ENCODE measurements at regions not wholly inside any gene's neighbourhood (a gene's known extent, or its start where the extent isn't known, plus 50 kb on each side); places are given as distances from the start of the nearest gene placed in this dataset.
"Not testable (repeated sequence)": the region's sequence is repeated elsewhere in the genome, so short reads cannot be mapped to it uniquely, and the experiment has no call there.

DNA sequence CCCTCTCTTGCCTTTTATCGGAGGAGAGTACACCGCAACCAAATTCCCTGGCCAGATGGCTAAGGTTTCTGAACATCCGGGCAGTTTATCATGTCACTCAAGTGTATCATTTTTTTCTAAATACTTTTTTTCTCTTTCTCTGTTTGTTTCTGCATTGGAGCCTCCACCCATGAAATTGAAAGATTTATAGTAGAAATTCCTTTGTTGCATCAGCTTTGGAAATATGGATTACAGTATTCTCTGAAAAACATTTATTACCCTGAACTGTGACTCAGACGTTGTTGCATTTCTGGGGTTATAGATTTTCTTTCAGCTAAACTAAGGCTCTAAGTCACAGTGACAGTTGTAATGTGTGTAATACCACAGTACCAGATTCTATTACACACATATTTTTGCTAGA is 187.0 kb downstream of the SPTSSA start:
- Histone ChIP-seq H3K36me3 (no peaks in the 10 kb centered on the region), H3K4me1 (no peaks in the 10 kb centered on the region), H3K27ac (no peak overlapping the region), H3K4me3 (no peak overlapping the region), H3K9me3 (no peaks in the 10 kb centered on the region), H3K27me3 (no peaks in the 10 kb centered on the region)
- 64 to 65% methylated on average over 4 of the region's 4 CpGs for WGBS, 2 donors (ENCODE audit: low coverage in 1 of 2)
- TF ChIP-seq POLR2AphosphoS5 (IDR thresholded peaks at IDR 0.05) (no peak), EP300 (IDR thresholded peaks at IDR 0.05) (no peak), POLR2A (IDR thresholded peaks at IDR 0.05) (no peak)
- TF ChIP-seq, protein P1, sequence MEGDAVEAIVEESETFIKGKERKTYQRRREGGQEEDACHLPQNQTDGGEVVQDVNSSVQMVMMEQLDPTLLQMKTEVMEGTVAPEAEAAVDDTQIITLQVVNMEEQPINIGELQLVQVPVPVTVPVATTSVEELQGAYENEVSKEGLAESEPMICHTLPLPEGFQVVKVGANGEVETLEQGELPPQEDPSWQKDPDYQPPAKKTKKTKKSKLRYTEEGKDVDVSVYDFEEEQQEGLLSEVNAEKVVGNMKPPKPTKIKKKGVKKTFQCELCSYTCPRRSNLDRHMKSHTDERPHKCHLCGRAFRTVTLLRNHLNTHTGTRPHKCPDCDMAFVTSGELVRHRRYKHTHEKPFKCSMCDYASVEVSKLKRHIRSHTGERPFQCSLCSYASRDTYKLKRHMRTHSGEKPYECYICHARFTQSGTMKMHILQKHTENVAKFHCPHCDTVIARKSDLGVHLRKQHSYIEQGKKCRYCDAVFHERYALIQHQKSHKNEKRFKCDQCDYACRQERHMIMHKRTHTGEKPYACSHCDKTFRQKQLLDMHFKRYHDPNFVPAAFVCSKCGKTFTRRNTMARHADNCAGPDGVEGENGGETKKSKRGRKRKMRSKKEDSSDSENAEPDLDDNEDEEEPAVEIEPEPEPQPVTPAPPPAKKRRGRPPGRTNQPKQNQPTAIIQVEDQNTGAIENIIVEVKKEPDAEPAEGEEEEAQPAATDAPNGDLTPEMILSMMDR (IDR thresholded peaks at IDR 0.05): no peak
- no peak for ATAC-seq

- not testable (repeated sequence) for H3K4me1 ChIP-seq, H3K9me3 ChIP-seq, H3K4me3 ChIP-seq, H3K27me3 ChIP-seq, H3K36me3 ChIP-seq, ATAC-seq, H3K27ac ChIP-seq
- WGBS, 2 donors (ENCODE audit: low coverage in 1 of 2): 100% methylated on average over 1 of the region's 4 CpGs
Measured at GRCh38 chr14:34273716-34274115, 188.3 kb downstream of the SPTSSA start.

GRCh38 chr14:34270361-34270760 is 191.7 kb downstream of the SPTSSA start:
- Histone ChIP-seq H3K4me3 (no peak overlapping the region), H3K27ac (no peak overlapping the region), H3K27me3 (no peaks in the 10 kb centered on the region), H3K36me3 (no peaks in the 10 kb centered on the region), H3K9me3 (no peaks in the 10 kb centered on the region), H3K4me1 (no peaks in the 10 kb centered on the region)
- TF ChIP-seq POLR2AphosphoS5 (IDR thresholded peaks at IDR 0.05) (no peak), EP300 (IDR thresholded peaks at IDR 0.05) (no peak), POLR2A (IDR thresholded peaks at IDR 0.05) (no peak)
- TF ChIP-seq, protein P1 (IDR thresholded peaks at IDR 0.05): no peak
- WGBS, 2 donors (ENCODE audit: low coverage in 1 of 2): 30 to 35% methylated on average over 4 to 5 of the region's 5 CpGs
- ATAC-seq: no peak

GRCh38 chr14:34266344-34266743 is 195.7 kb downstream of the SPTSSA start:
- Histone ChIP-seq H3K4me3 (no peak overlapping the region), H3K27me3 (no peaks in the 10 kb centered on the region), H3K27ac (no peak overlapping the region), H3K9me3 (no peaks in the 10 kb centered on the region), H3K36me3 (no peaks in the 10 kb centered on the region), H3K4me1 (no peaks in the 10 kb centered on the region)
- no peak for TF ChIP-seq POLR2A (IDR thresholded peaks at IDR 0.05)
- WGBS, 2 donors (ENCODE audit: low coverage in 1 of 2): 83 to 100% methylated on average over 2 of the region's 4 CpGs
- ATAC-seq: no peak

DNA sequence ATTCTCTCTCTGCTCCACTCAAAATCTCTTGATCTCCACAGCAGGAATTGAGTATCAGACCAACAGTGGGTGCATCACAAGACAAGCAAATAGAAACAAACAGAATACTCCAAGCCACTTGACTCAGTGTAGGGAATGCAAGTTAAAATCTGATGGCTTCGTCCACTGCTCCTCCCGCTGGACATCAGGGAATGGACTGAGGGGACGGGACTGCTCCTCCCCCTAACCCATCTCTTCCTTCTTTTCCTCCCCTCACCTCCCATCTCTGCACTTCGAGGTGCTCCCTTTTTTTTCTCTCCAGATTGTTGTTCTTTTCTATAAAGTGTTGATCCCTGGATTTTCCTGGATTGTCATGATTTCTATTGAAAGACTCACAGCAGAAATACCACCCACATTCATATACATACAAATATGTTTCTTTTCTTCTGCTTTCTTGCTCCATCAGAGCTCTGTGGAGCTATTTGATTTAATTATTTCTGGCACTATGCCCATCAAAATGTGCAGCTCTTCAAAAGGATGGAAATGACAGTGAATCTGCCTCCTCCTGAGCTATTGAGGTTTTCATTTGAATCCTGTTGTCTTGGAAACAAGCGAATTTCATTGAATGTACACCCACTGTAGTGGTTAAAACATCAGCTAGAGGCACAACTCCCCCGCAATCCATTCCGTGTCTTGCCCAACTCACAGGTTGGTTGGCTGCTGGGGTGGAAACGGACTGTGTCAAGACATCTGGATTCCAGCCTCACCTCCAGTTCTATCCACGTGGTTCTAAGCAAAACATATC is 199.7 kb downstream of the SPTSSA start:
- ATAC-seq: no peak
- Histone ChIP-seq H3K36me3 (no peaks in the 10 kb centered on the region), H3K27me3 (no peaks in the 10 kb centered on the region), H3K9me3 (no peaks in the 10 kb centered on the region), H3K4me3 (no peak overlapping the region), H3K4me1 (peaks cover 0 to 7% (median 0%) of the 10 kb centered on the region in 3 donors), H3K27ac (no peak overlapping the region)
- 72 to 73% methylated on average over 8 of the region's 9 CpGs for WGBS, 2 donors (ENCODE audit: low coverage in 1 of 2)
- TF ChIP-seq POLR2A (IDR thresholded peaks at IDR 0.05): no peak
- no peak for TF ChIP-seq POLR2AphosphoS5 (IDR thresholded peaks at IDR 0.05)
- no peak for TF ChIP-seq EP300 (IDR thresholded peaks at IDR 0.05)
- TF ChIP-seq, protein P1 (IDR thresholded peaks at IDR 0.05): no peak

GRCh38 chr14:34259996-34260395 is 202.0 kb downstream of the SPTSSA start:
- H3K27me3 ChIP-seq: no peaks in the 10 kb centered on the region
- ATAC-seq: no peak
- H3K4me1 ChIP-seq: peaks cover 0 to 7% (median 0%) of the 10 kb centered on the region in 3 donors
- H3K4me3 ChIP-seq: no peak overlapping the region
- H3K36me3 ChIP-seq: no peaks in the 10 kb centered on the region
- no peaks in the 10 kb centered on the region for H3K9me3 ChIP-seq
- TF ChIP-seq POLR2AphosphoS5 (IDR thresholded peaks at IDR 0.05) (no peak), POLR2A (IDR thresholded peaks at IDR 0.05) (no peak), EP300 (IDR thresholded peaks at IDR 0.05) (no peak)
- TF ChIP-seq, protein P1 (IDR thresholded peaks at IDR 0.05): no peak
- H3K27ac ChIP-seq: no peak overlapping the region
